Tibial nerve (tissue), 4 donors: ENCODE measurements at regions not wholly inside any gene's neighbourhood (a gene's known extent, or its start where the extent isn't known, plus 50 kb on each side); places are given as distances from the start of the nearest gene placed in this dataset.

Source experiments
- DNase-seq, 2 donors: peaks; one replicate each; pipeline ENCODE4 v3.0.0-alpha.2; 2019; ENCODE audit warnings: low spot score in 2 of 2
- H3K27ac ChIP-seq, 4 donors: fragments of 200-600 bp; sonication (generic) in 3 of 4; one replicate each; pipeline ENCODE4 v1.5.1; 2017 to 2019; ENCODE audit warnings: mild to moderate bottlenecking in 1 of 4
- H3K27me3 ChIP-seq, 2 donors: fragments of 200-600 bp; sonication (generic) in 1 of 2; one replicate each; pipeline versions ENCODE4 v1.5.1 to v1.6.0; 2017 to 2019
- H3K36me3 ChIP-seq, 3 donors: fragments of 200-600 bp; sonication (generic); one replicate each; pipeline ENCODE4 v1.5.1; 2018 to 2019
- H3K4me1 ChIP-seq, 4 donors: fragments of 200-600 bp; sonication (generic) in 3 of 4; one replicate each; pipeline ENCODE4 v1.5.1; 2017 to 2019
- H3K4me3 ChIP-seq, 4 donors: fragments of 200-600 bp; sonication (generic) in 3 of 4; one replicate each; pipeline ENCODE4 v1.5.1; 2017 to 2019; ENCODE audit warnings: mild to moderate bottlenecking in 1 of 4, moderate library complexity in 1 of 4
- H3K9me3 ChIP-seq, 4 donors: fragments of 200-600 bp; sonication (generic) in 3 of 4; one replicate each; pipeline ENCODE4 v1.5.1; 2017 to 2019
- CTCF ChIP-seq, 5 experiments: fragments of 200-600 bp in 3 of 5; fragments of 450-650 bp in 2 of 5; sonication (generic) in 3 of 5; IDR thresholded peaks; one replicate each; pipeline ENCODE4 v1.5.1; 2016 to 2019; ENCODE audit warnings: antibody characterized with exemption in 5 of 5, mild to moderate bottlenecking in 3 of 5, moderate library complexity in 2 of 5
- EP300 ChIP-seq, 2 donors: sonication (generic); formaldehyde crosslinking; IDR thresholded peaks; one replicate each; pipeline ENCODE4 v1.6.1; 2017; ENCODE audit warnings: antibody characterized with exemption in 2 of 2, mild to moderate bottlenecking in 1 of 2
- POLR2A ChIP-seq, 2 donors: fragments of 450-650 bp; IDR thresholded peaks; one replicate each; pipeline ENCODE4 v1.6.1; 2017; ENCODE audit warnings: antibody characterized with exemption in 2 of 2, mild to moderate bottlenecking in 2 of 2, moderate library complexity in 2 of 2
- WGBS, 2 donors: methylation state at CpG; one replicate each; pipeline ENCODE4 v1.1.5; 2018; 5-methylcytosine and 5-hydroxymethylcytosine counted together

GRCh38 chr6:18720075-18720474 is 332.9 kb downstream of the RNF144B start:
- H3K36me3 ChIP-seq: no peaks in the 10 kb centered on the region
- no peaks in the 10 kb centered on the region for H3K9me3 ChIP-seq
- no peaks in the 10 kb centered on the region for H3K27me3 ChIP-seq
- DNase-seq: no peak
- H3K4me3 ChIP-seq: no peak overlapping the region
- TF ChIP-seq POLR2A (IDR thresholded peaks at IDR 0.05) (no peak), EP300 (IDR thresholded peaks at IDR 0.05) (no peak), CTCF (IDR thresholded peaks at IDR 0.05) (no peak)
- no peaks in the 10 kb centered on the region for H3K4me1 ChIP-seq
- WGBS, 2 donors: 53 to 54% methylated on average over 5 of the region's 5 CpGs
- no peak overlapping the region for H3K27ac ChIP-seq

GRCh38 chr6:18724056-18724455 is 336.9 kb downstream of the RNF144B start:
- no peak for DNase-seq
- H3K9me3 ChIP-seq: no peaks in the 10 kb centered on the region
- H3K27me3 ChIP-seq: no peaks in the 10 kb centered on the region
- no peak overlapping the region for H3K4me3 ChIP-seq
- TF ChIP-seq EP300 (IDR thresholded peaks at IDR 0.05) (no peak), POLR2A (IDR thresholded peaks at IDR 0.05) (no peak), CTCF (IDR thresholded peaks at IDR 0.05) (no peak)
- no peak overlapping the region for H3K27ac ChIP-seq
- no peaks in the 10 kb centered on the region for H3K36me3 ChIP-seq
- no peaks in the 10 kb centered on the region for H3K4me1 ChIP-seq
- 85 to 90% methylated on average over 3 of the region's 3 CpGs for WGBS, 2 donors

- Histone ChIP-seq H3K9me3 (no peaks in the 10 kb centered on the region), H3K36me3 (no peaks in the 10 kb centered on the region), H3K4me3 (no peak overlapping the region), H3K27ac (no peak overlapping the region), H3K27me3 (no peaks in the 10 kb centered on the region), H3K4me1 (no peaks in the 10 kb centered on the region)
- DNase-seq: no peak
- TF ChIP-seq POLR2A (IDR thresholded peaks at IDR 0.05) (no peak), CTCF (IDR thresholded peaks at IDR 0.05) (no peak), EP300 (IDR thresholded peaks at IDR 0.05) (no peak)
- 90 to 91% methylated on average over 2 of the region's 2 CpGs for WGBS, 2 donors
These were observed 338.3 kb downstream of the RNF144B start for GRCh38 chr6:18725449-18725848.

- Histone ChIP-seq H3K27me3 (no peaks in the 10 kb centered on the region), H3K4me3 (no peak overlapping the region), H3K9me3 (peaks cover 0 to 9% (median 1%) of the 10 kb centered on the region in 4 donors), H3K27ac (no peak overlapping the region), H3K4me1 (no peaks in the 10 kb centered on the region), H3K36me3 (no peaks in the 10 kb centered on the region)
- no peak for DNase-seq
- no peak for TF ChIP-seq CTCF (IDR thresholded peaks at IDR 0.05)
- no peak for TF ChIP-seq POLR2A (IDR thresholded peaks at IDR 0.05)
- WGBS, 2 donors: 78 to 84% methylated on average over 1 of the region's 1 CpG
These were observed 346.9 kb downstream of the RNF144B start for GRCh38 chr6:18733921-18734550.

- WGBS, 2 donors: 87 to 89% methylated on average over 4 of the region's 4 CpGs
- Histone ChIP-seq H3K9me3 (peaks cover 0 to 3% (median 0%) of the 10 kb centered on the region in 4 donors), H3K4me1 (no peaks in the 10 kb centered on the region), H3K4me3 (no peak overlapping the region), H3K27ac (no peak overlapping the region), H3K27me3 (no peaks in the 10 kb centered on the region), H3K36me3 (no peaks in the 10 kb centered on the region)
- no peak for DNase-seq
- no peak for TF ChIP-seq EP300 (IDR thresholded peaks at IDR 0.05)
- TF ChIP-seq CTCF (IDR thresholded peaks at IDR 0.05): no peak
- TF ChIP-seq POLR2A (IDR thresholded peaks at IDR 0.05): no peak
These were observed 354.6 kb downstream of the RNF144B start for GRCh38 chr6:18741741-18742140.
